Activated T-cell treated with anti-CD3 and anti-CD28 coated beads, Interleukin-2, amount 50 U/mL, for 72 hours (primary cell): ENCODE measurements at regions not wholly inside any gene's neighbourhood (a gene's known extent, or its start where the extent isn't known, plus 50 kb on each side); places are given as distances from the start of the nearest gene placed in this dataset.
"Not testable (repeated sequence)": the region's sequence is repeated elsewhere in the genome, so short reads cannot be mapped to it uniquely, and the experiment has no call there.

Experiments
- ATAC-seq, 2 donors: fragments of 150-1000 bp; cut with Tn5 transposase; replicated peaks in 1 of 2; 2 replicates each; pipeline ENCODE4 v1.10.0; 2021; ENCODE audit warnings: moderate library complexity in 2 of 2, mild to moderate bottlenecking in 1 of 2
- DNase-seq, 2 donors: peaks; one replicate each; pipeline ENCODE4 v3.0.0; 2021 to 2022; ENCODE audit warnings: mixed read lengths in 1 of 2
- H3K27ac Mint-ChIP-seq: one replicate; pipeline ENCODE4 v1.8.0; 2022; ENCODE audit warnings: mild to moderate bottlenecking, moderate library complexity, mixed read lengths
- H3K27me3 Mint-ChIP-seq: one replicate; pipeline ENCODE4 v1.8.0; 2022; ENCODE audit warnings: low read depth, mixed read lengths
- H3K36me3 Mint-ChIP-seq, 2 donors: one replicate each; pipeline ENCODE4 v1.8.0; 2022; ENCODE audit warnings: mixed read lengths in 2 of 2, mild to moderate bottlenecking in 1 of 2; ENCODE audit not compliant: insufficient read depth in 2 of 2
- H3K4me1 Mint-ChIP-seq: one replicate; pipeline ENCODE4 v1.8.0; 2022; ENCODE audit warnings: low read depth, mixed read lengths
- H3K4me3 Mint-ChIP-seq, 2 donors: one replicate each; pipeline ENCODE4 v1.8.0; 2022; ENCODE audit warnings: mild to moderate bottlenecking in 2 of 2, mixed read lengths in 2 of 2, moderate library complexity in 2 of 2
- H3K9me3 Mint-ChIP-seq, 2 donors: one replicate each; pipeline ENCODE4 v1.8.0; 2022; ENCODE audit warnings: mixed read lengths in 2 of 2

GRCh38 chr14:38932653-38933000, 170.4 kb downstream of the SEC23A start:
- not testable (repeated sequence) for H3K36me3 Mint-ChIP-seq, ATAC-seq, H3K4me3 Mint-ChIP-seq

GRCh38 chr14:38931969-38932652, 170.9 kb downstream of the SEC23A start:
- H3K9me3 Mint-ChIP-seq: no peaks in the 10 kb centered on the region
- DNase-seq (no peak), ATAC-seq (no peak)
- H3K4me1 Mint-ChIP-seq: no peaks in the 10 kb centered on the region
- no peaks in the 10 kb centered on the region for H3K27me3 Mint-ChIP-seq
- H3K27ac Mint-ChIP-seq: no peak overlapping the region
- H3K4me3 Mint-ChIP-seq: no peak overlapping the region
- no peaks in the 10 kb centered on the region for H3K36me3 Mint-ChIP-seq

More at GRCh38 chr14:38932653-38933000, 170.4 kb downstream of the SEC23A start:
- H3K4me1 Mint-ChIP-seq, H3K27me3 Mint-ChIP-seq, H3K9me3 Mint-ChIP-seq, H3K27ac Mint-ChIP-seq, DNase-seq: not testable (repeated sequence)

- Mint-ChIP-seq H3K4me1 (no peaks in the 10 kb centered on the region), H3K27me3 (no peaks in the 10 kb centered on the region), H3K9me3 (no peaks in the 10 kb centered on the region), H3K36me3 (peaks cover 0 to 1% of the 10 kb centered on the region in 2 donors), H3K4me3 (no peak overlapping the region), H3K27ac (no peak overlapping the region)
- DNase-seq (no peak), ATAC-seq (no peak)
Observed at GRCh38 chr14:38930898-38931297, 172.1 kb downstream of the SEC23A start.

- DNase-seq: no peak
- Mint-ChIP-seq H3K9me3 (no peaks in the 10 kb centered on the region), H3K4me3 (no peak overlapping the region), H3K36me3 (peaks cover 0 to 1% of the 10 kb centered on the region in 2 donors), H3K27ac (no peak overlapping the region), H3K27me3 (no peaks in the 10 kb centered on the region), H3K4me1 (no peaks in the 10 kb centered on the region)
- ATAC-seq: no peak
Observed at GRCh38 chr14:38930022-38930421, 173.0 kb downstream of the SEC23A start.

- no peak for ATAC-seq
- DNase-seq: no peak
Observed at GRCh38 chr14:38929416-38929815, 173.6 kb downstream of the SEC23A start.

GRCh38 chr14:38921893-38922292, 181.1 kb downstream of the SEC23A start:
- not testable (repeated sequence) for ATAC-seq, DNase-seq, H3K4me3 Mint-ChIP-seq, H3K9me3 Mint-ChIP-seq, H3K27ac Mint-ChIP-seq, H3K36me3 Mint-ChIP-seq, H3K27me3 Mint-ChIP-seq, H3K4me1 Mint-ChIP-seq

More at GRCh38 chr14:38929416-38929815, 173.6 kb downstream of the SEC23A start:
- H3K27me3 Mint-ChIP-seq: no peaks in the 10 kb centered on the region
- no peaks in the 10 kb centered on the region for H3K9me3 Mint-ChIP-seq
- H3K4me3 Mint-ChIP-seq: no peak overlapping the region
- no peak overlapping the region for H3K27ac Mint-ChIP-seq
- H3K36me3 Mint-ChIP-seq: peaks cover 0 to 1% of the 10 kb centered on the region in 2 donors
- H3K4me1 Mint-ChIP-seq: no peaks in the 10 kb centered on the region

GRCh38 chr14:38915125-38915524, 187.9 kb downstream of the SEC23A start:
- DNase-seq: no peak
- Mint-ChIP-seq H3K36me3 (no peaks in the 10 kb centered on the region), H3K4me3 (no peak overlapping the region), H3K4me1 (no peaks in the 10 kb centered on the region), H3K27ac (no peak overlapping the region), H3K9me3 (peaks cover 4 to 5% of the 10 kb centered on the region in 2 donors), H3K27me3 (no peaks in the 10 kb centered on the region)
- no peak for ATAC-seq

GRCh38 chr14:38910092-38910491, 192.9 kb downstream of the SEC23A start:
- H3K9me3 Mint-ChIP-seq: peaks cover 0 to 2% of the 10 kb centered on the region in 2 donors
- no peaks in the 10 kb centered on the region for H3K27me3 Mint-ChIP-seq
- H3K4me3 Mint-ChIP-seq: no peak overlapping the region

GRCh38 chr14:38904959-38905358, 198.1 kb downstream of the SEC23A start:
- H3K27ac Mint-ChIP-seq: no peak overlapping the region
- DNase-seq (no peak), ATAC-seq (no peak)
- H3K4me3 Mint-ChIP-seq: no peak overlapping the region
- H3K9me3 Mint-ChIP-seq: no peaks in the 10 kb centered on the region
- peaks cover 6% of the 10 kb centered on the region for H3K27me3 Mint-ChIP-seq
- no peaks in the 10 kb centered on the region for H3K4me1 Mint-ChIP-seq
- H3K36me3 Mint-ChIP-seq: no peaks in the 10 kb centered on the region

More at GRCh38 chr14:38910092-38910491, 192.9 kb downstream of the SEC23A start:
- ATAC-seq (no peak), DNase-seq (no peak)
- H3K36me3 Mint-ChIP-seq: no peaks in the 10 kb centered on the region
- no peak overlapping the region for H3K27ac Mint-ChIP-seq
- H3K4me1 Mint-ChIP-seq: no peaks in the 10 kb centered on the region

GRCh38 chr14:38901791-38902190, 201.2 kb downstream of the SEC23A start:
- no peak overlapping the region for H3K27ac Mint-ChIP-seq
- H3K27me3 Mint-ChIP-seq: peaks cover 6% of the 10 kb centered on the region

GRCh38 chr14:38900887-38901286, 202.1 kb downstream of the SEC23A start:
- Mint-ChIP-seq H3K9me3 (no peaks in the 10 kb centered on the region), H3K27ac (no peak overlapping the region)

More at GRCh38 chr14:38901791-38902190, 201.2 kb downstream of the SEC23A start:
- Mint-ChIP-seq H3K4me1 (no peaks in the 10 kb centered on the region), H3K36me3 (no peaks in the 10 kb centered on the region), H3K9me3 (no peaks in the 10 kb centered on the region), H3K4me3 (no peak overlapping the region)
- no peak for ATAC-seq
- DNase-seq: no peak

GRCh38 chr14:38887696-38888095, 215.3 kb downstream of the SEC23A start:
- H3K4me1 Mint-ChIP-seq: no peaks in the 10 kb centered on the region
- H3K27me3 Mint-ChIP-seq: peaks cover 14% of the 10 kb centered on the region
- DNase-seq (no peak), ATAC-seq (no peak)
- H3K27ac Mint-ChIP-seq: no peak overlapping the region
- no peaks in the 10 kb centered on the region for H3K36me3 Mint-ChIP-seq
- no peaks in the 10 kb centered on the region for H3K9me3 Mint-ChIP-seq
- no peak overlapping the region for H3K4me3 Mint-ChIP-seq

More at GRCh38 chr14:38900887-38901286, 202.1 kb downstream of the SEC23A start:
- Mint-ChIP-seq H3K27me3 (peaks cover 6% of the 10 kb centered on the region), H3K4me3 (no peak overlapping the region), H3K36me3 (no peaks in the 10 kb centered on the region), H3K4me1 (no peaks in the 10 kb centered on the region)
- DNase-seq: no peak
- no peak for ATAC-seq

- H3K36me3 Mint-ChIP-seq: no peaks in the 10 kb centered on the region
- H3K4me3 Mint-ChIP-seq: no peak overlapping the region
- no peaks in the 10 kb centered on the region for H3K9me3 Mint-ChIP-seq
- ATAC-seq (no peak), DNase-seq (no peak)
- H3K4me1 Mint-ChIP-seq: no peaks in the 10 kb centered on the region
- peaks cover 21% of the 10 kb centered on the region for H3K27me3 Mint-ChIP-seq
- no peak overlapping the region for H3K27ac Mint-ChIP-seq
Observed at GRCh38 chr14:38884109-38884508, 218.9 kb downstream of the SEC23A start.

- no peak for DNase-seq
- no peak overlapping the region for H3K4me3 Mint-ChIP-seq
- H3K27me3 Mint-ChIP-seq: peaks cover 25% of the 10 kb centered on the region
- no peaks in the 10 kb centered on the region for H3K36me3 Mint-ChIP-seq
- no peaks in the 10 kb centered on the region for H3K9me3 Mint-ChIP-seq
- no peak for ATAC-seq
- no peak overlapping the region for H3K27ac Mint-ChIP-seq
- H3K4me1 Mint-ChIP-seq: no peaks in the 10 kb centered on the region
Observed at GRCh38 chr14:38883127-38883526, 219.9 kb downstream of the SEC23A start.
